ENCODE measurements at regions not wholly inside any gene's neighbourhood (a gene's known extent, or its start where the extent isn't known, plus 50 kb on each side); places are given as distances from the start of the nearest gene placed in this dataset.

DNA sequence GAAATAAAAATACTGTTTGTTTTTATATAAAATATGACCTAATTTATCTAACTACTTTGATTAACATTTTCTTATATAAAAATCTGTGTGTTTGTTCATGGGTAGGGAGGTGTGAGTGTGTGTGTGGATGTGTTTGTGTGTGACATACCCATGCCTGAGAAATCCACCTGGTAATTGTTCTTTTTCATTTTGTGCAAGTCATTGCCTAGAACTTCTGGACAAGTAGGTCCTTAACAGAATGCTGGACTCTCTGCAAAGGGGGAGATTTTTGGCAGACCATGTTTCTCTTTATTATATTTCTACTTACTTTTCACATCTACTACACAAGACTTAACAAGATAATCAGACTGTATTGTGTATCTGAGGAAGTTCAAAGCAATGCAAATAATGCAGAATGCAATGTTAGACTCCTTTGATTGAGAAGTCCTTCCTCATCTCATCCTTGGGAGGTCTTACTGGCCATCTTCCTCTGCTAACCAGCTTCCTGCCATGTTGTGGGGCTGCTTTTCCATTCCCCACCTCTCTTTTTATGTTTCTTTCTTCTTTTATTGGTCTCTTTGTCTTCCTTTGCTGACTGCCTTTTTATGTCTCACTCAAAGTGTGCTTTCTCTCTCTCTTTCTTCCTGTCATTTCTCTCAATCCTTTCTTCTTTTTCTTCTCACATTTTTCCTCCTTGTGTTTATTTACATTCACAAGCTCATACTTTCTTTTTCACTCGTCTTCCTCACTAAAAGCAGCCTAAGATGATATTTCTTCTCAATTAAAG is 1017.0 kb upstream of the CNTN5 start:
- Histone ChIP-seq H3K36me3 (ENCODE audit: low read depth) (no peaks in the 10 kb centered on the region), H3K4me3 (no peak overlapping the region), H3F3A (ENCODE audit: insufficient read depth, low read depth) (no peaks in the 10 kb centered on the region), H3K27ac (no peak overlapping the region), H3K79me2 (ENCODE audit: low read depth) (no peaks in the 10 kb centered on the region), H4K20me1 (ENCODE audit: insufficient read depth) (no peaks in the 10 kb centered on the region), H3K4me1 (replicated peaks; ENCODE audit: insufficient read depth) (no peaks in the 10 kb centered on the region), H3K4me2 (no peak overlapping the region), H3K9me3 (ENCODE audit: insufficient read depth, low read depth) (no peaks in the 10 kb centered on the region), H3K27me3 (ENCODE audit: insufficient read depth, low read depth) (no peaks in the 10 kb centered on the region), H2AFZ (no peak overlapping the region), H3K9me2 (ENCODE audit: insufficient read depth) (no peaks in the 10 kb centered on the region)
- intact Hi-C loops (cut with micrococcal nuclease; ENCODE audit: unreplicated experiment), result no loop called here
- POLR2A ChIA-PET (ENCODE audit: unreplicated experiment), result no interaction called here
- CTCF ChIA-PET, result no interaction called here
- DNase-seq, result no peak
- no TSS peak for BruUV-seq (replicated peaks)
- no peak for TF ChIP-seq EZH2 (IDR thresholded peaks at IDR 0.05; ENCODE audit: low read depth)
- TF ChIP-seq, protein P1, sequence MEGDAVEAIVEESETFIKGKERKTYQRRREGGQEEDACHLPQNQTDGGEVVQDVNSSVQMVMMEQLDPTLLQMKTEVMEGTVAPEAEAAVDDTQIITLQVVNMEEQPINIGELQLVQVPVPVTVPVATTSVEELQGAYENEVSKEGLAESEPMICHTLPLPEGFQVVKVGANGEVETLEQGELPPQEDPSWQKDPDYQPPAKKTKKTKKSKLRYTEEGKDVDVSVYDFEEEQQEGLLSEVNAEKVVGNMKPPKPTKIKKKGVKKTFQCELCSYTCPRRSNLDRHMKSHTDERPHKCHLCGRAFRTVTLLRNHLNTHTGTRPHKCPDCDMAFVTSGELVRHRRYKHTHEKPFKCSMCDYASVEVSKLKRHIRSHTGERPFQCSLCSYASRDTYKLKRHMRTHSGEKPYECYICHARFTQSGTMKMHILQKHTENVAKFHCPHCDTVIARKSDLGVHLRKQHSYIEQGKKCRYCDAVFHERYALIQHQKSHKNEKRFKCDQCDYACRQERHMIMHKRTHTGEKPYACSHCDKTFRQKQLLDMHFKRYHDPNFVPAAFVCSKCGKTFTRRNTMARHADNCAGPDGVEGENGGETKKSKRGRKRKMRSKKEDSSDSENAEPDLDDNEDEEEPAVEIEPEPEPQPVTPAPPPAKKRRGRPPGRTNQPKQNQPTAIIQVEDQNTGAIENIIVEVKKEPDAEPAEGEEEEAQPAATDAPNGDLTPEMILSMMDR (conservative IDR thresholded peaks at IDR 0.05), result no peak

DNA sequence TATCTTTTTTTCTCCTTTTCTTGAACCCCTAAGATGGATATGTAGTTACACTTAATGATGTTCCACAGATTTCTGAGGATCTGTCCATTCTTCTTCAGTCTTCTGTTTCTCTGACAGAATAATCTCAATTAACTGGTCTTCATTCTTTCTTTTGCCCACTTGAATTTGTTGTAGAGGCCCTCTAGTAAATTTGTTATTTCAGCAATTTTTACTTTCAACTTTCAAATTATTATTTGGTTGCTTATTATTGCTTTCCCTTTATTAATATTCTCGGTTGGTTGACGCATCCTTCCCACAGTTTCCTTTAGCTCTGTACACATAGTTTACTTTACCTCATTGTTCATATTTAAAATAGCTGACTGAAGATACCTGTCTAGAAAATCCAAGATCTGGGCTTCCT is 1013.7 kb upstream of the CNTN5 start:
- TF ChIP-seq, protein P1 (conservative IDR thresholded peaks at IDR 0.05), result no peak
- TF ChIP-seq EZH2 (IDR thresholded peaks at IDR 0.05; ENCODE audit: low read depth), result no peak
- Histone ChIP-seq H3K4me3 (no peak overlapping the region), H3K27me3 (ENCODE audit: insufficient read depth, low read depth) (no peaks in the 10 kb centered on the region), H3K4me2 (no peak overlapping the region), H3K9me2 (ENCODE audit: insufficient read depth) (no peaks in the 10 kb centered on the region), H3K36me3 (ENCODE audit: low read depth) (no peaks in the 10 kb centered on the region), H2AFZ (no peak overlapping the region), H3K9me3 (ENCODE audit: insufficient read depth, low read depth) (no peaks in the 10 kb centered on the region), H3K4me1 (replicated peaks; ENCODE audit: insufficient read depth) (no peaks in the 10 kb centered on the region), H3K27ac (no peak overlapping the region), H4K20me1 (ENCODE audit: insufficient read depth) (no peaks in the 10 kb centered on the region), H3F3A (ENCODE audit: insufficient read depth, low read depth) (no peaks in the 10 kb centered on the region), H3K79me2 (ENCODE audit: low read depth) (no peaks in the 10 kb centered on the region)
- CTCF ChIA-PET, result no interaction called here
- DNase-seq, result no peak
- POLR2A ChIA-PET (ENCODE audit: unreplicated experiment), result no interaction called here
- BruUV-seq (replicated peaks), result no TSS peak
- intact Hi-C loops (cut with micrococcal nuclease; ENCODE audit: unreplicated experiment), result no loop called here

DNA sequence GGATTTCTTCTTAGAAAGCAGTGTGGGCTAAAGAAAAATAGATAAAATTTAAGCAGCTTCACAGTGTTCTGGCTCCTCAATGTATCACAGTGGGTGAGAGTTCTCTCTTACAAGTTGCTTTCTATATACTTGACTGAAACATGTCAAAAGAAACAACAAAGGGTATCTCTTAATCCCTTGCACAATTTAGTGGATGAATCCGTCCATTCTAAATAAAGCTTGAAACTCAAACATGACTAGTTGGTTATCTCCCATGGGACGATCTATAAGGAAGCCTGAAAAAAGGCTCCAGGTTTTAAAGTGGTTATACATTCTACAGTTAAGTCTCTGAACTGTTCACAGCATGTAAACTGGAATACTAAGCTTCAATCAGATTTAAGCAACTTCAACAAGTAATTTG is 993.1 kb upstream of the CNTN5 start:
- BruUV-seq (replicated peaks), result no TSS peak
- no peak for TF ChIP-seq EZH2 (IDR thresholded peaks at IDR 0.05; ENCODE audit: low read depth)
- TF ChIP-seq, protein P1 (conservative IDR thresholded peaks at IDR 0.05), result no peak
- H3K4me2 ChIP-seq, result no peak overlapping the region
- H2AFZ ChIP-seq, result no peak overlapping the region
- no peak overlapping the region for H3K27ac ChIP-seq
- H4K20me1 ChIP-seq (ENCODE audit: insufficient read depth), result no peaks in the 10 kb centered on the region; the same call in 1 of the 2 replicates
- no peaks in the 10 kb centered on the region for H3K36me3 ChIP-seq (ENCODE audit: low read depth)
- CTCF ChIA-PET, result no interaction called here
- H3K79me2 ChIP-seq (ENCODE audit: low read depth), result no peaks in the 10 kb centered on the region
- no peaks in the 10 kb centered on the region for H3K9me2 ChIP-seq (ENCODE audit: insufficient read depth)
- no peak for DNase-seq
- H3K9me3 ChIP-seq (ENCODE audit: insufficient read depth, low read depth), result no peaks in the 10 kb centered on the region
- H3K4me1 ChIP-seq (replicated peaks; ENCODE audit: insufficient read depth), result no peaks in the 10 kb centered on the region
- no peaks in the 10 kb centered on the region for H3F3A ChIP-seq (ENCODE audit: insufficient read depth, low read depth)
- intact Hi-C loops (cut with micrococcal nuclease; ENCODE audit: unreplicated experiment), result no loop called here
- no peak overlapping the region for H3K4me3 ChIP-seq
- POLR2A ChIA-PET (ENCODE audit: unreplicated experiment), result no interaction called here
- H3K27me3 ChIP-seq (ENCODE audit: insufficient read depth, low read depth), result no peaks in the 10 kb centered on the region

Measured in PC-9 (cell line).